ENCODE measurements at regions not wholly inside any gene's neighbourhood (a gene's known extent, or its start where the extent isn't known, plus 50 kb on each side); places are given as distances from the start of the nearest gene placed in this dataset.

- no peak for DNase-seq
Observed at GRCh38 chr3:159631226-159631625, 357.4 kb upstream of the IL12A start.

DNA sequence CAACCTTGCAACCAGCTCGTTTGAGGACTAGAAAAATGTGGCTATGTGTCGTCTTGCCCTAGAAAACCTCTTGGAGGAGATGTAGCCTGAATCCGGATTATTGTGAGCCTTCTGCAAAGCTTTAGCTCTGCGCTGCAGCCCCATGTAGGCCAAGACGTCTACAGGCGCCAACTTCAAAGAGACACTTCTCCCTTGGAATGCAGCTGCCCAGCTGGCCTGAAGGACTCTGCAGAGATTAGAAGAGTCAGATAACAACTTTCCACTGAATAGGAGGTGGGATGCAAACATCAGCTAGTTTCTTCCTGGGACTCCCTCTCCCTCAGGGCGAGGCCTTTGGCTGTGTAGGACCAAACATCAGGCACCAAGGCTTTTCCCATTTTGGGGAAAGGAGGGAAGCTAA is 356.5 kb upstream of the IL12A start:
- DNase-seq = no peak

DNA sequence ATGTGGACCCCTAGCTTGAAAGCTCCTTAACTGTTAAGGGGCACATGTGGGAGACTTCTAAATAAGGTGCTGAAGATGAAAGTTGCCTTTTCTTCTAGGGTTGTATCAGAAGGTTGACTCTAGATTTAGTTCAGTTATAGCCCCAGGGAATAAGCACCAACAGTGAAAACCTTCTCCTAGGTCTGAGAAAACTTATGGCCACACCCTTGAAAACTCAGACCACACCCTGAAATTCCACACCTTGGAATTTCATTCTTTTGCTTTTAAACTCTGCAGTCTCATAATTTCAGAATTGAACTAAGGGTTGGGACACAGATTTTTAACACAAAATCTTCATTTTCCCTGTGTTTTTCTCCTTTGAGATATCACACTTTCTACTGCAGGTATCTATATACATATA is 355.8 kb upstream of the IL12A start:
- no peak for DNase-seq

GRCh38 chr3:159634483-159634882 is 354.2 kb upstream of the IL12A start:
- DNase-seq = no peak

DNA sequence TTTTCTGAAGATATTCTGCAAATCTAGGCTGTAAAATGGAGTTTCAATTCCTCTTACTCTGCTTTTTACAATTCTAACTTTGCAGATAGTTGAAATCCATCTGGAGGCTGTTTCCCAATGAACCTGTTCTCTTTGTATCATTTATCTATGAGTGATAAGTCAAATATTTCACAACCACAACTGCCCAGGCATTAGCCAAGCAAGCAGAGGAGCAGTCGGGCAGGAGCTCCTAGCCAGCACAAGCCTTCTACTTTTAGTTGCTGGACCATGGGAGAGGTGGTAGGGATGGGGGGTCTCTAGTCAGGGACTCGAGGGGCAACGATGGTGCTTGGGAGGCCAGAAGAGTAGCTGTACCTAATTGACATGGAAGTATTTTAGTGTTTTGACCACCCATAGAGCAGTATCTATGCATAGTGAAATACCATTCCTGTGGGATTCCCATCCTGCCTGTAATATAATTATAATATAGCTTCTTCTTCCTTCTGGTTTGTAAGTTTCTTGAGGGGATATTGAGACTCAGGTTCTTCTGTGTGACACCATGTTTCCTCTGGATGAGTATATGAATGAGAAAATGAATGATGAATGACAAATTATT is 353.5 kb upstream of the IL12A start:
- DNase-seq = no peak

- no peak for DNase-seq
Observed at GRCh38 chr3:159637883-159638542, 350.6 kb upstream of the IL12A start.

DNA sequence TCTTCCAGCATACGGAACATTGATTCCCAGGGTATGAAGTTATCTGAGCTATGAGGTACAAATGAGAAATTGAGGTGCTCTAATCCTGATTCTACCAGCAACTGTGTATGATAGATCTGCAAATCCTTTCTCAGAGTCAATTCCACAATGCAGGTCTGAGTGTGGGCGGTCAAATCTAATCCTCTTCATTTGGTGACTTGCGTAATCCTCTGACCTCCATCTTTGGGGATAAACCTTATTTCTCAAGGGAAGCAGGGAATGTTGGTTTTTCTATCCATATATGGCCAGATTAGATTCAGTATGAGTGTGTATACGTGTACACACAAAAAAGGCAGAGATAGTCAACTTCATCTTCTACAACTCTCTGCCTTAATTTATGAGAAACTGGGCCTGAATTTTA is 348.4 kb upstream of the IL12A start:
- DNase-seq = no peak

- no peak for DNase-seq
Observed at GRCh38 chr3:159643406-159643805, 345.2 kb upstream of the IL12A start.

GRCh38 chr3:159645874-159646273 is 342.8 kb upstream of the IL12A start:
- no peak for DNase-seq

- no peak for DNase-seq
Observed at GRCh38 chr3:159649951-159650350, 338.7 kb upstream of the IL12A start.

DNA sequence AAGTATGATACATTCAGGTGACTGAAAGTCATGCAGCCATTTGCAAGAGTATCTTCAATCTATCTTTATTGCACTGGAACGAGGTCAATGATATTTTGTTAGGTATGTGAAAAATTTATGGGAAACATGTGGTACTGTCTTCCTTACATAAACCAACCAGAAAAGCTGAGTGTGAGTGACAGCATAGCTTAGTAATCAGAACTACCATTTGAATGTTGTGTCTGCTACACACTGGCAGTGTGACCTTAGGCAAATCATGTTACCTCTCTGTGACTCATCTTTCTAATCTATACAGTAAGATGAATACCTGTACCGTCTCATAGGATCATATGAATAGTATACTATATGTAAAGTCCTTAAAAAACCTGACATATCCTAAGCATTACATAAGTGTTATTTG is 337.9 kb upstream of the IL12A start:
- no peak for DNase-seq

DNA sequence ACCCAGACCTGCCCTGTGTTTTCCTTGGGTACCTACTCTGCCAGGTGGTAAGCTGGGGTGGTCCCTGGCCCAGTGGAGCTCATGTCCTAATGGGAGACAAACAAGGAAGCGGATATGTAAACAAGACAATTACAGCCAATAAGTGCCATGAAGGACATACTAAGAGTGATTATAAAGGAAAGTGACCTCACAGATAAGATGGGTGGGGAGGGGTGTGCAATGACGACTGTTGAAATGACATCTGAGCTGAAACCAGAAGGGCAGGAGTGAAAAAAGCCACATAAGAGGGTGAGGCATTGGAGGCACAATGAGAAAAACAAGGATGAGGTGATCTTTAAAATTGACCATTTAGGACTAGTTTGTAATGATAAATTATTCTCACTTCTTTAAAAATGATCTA is 336.2 kb upstream of the IL12A start:
- DNase-seq = no peak

- DNase-seq = no peak
Observed at GRCh38 chr3:159654183-159655134, 334.2 kb upstream of the IL12A start.

DNA sequence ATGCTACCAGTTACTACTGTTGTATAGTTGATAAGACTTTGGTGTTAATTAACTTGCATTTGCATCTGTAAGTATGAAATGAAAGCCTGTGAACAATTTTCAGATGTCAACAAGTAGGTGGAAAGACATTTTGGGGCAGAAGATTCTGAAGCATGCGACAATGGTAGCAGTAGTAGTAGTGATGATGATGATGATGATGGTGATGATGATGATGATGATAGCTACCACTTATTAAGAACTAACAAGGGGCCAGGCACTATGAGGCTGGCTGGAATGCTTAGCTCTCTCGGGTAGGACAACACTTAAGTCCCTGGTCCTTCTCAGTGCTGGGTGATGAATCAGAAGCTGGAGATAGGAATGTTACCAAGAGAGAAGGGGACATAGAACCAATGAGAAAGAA is 333.4 kb upstream of the IL12A start:
- DNase-seq = no peak

DNA sequence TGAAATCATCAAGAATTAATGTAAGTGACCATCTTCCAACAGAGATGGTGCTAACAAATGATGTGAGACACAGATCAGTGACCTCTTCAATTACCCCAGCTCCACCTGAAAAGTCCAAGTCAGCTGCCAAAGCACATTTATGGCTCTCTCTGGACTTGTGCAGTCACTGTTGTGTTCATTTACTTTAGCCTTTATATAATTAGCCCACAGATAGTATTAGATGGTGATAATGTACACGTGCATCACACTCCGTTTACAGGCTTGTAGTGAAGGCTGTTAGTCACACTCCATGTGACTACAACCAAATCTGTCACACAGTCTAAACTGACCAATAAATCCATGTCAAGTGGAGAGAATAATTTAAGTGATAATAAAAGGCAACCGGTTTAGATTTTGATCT is 331.5 kb upstream of the IL12A start:
- DNase-seq = no peak

- DNase-seq = no peak
Observed at GRCh38 chr3:159657629-159658028, 331.0 kb upstream of the IL12A start.

- DNase-seq = no peak
Observed at GRCh38 chr3:159660326-159660725, 328.3 kb upstream of the IL12A start.

- DNase-seq = no peak
Observed at GRCh38 chr3:159660901-159661300, 327.7 kb upstream of the IL12A start.

DNA sequence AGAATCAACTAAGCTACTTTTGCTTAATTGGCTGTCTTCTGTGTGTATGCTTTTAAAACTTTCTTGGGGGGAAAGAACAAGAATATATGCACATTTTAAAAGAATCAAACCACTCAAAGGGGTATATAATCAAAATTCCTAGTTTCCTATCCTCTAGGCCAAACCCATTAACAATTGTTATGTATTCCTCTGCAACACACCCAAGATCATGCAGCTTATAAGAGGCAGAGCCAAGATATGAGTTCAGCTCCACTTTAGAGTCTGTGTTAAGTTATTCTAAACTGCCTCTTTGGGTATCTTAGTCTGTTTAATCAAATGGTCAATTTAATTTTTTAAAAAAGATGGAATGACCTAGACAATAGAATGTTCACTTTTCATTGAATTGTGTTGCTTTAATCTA is 326.1 kb upstream of the IL12A start:
- DNase-seq = no peak

GRCh38 chr3:159664006-159664405 is 324.6 kb upstream of the IL12A start:
- DNase-seq = no peak

DNA sequence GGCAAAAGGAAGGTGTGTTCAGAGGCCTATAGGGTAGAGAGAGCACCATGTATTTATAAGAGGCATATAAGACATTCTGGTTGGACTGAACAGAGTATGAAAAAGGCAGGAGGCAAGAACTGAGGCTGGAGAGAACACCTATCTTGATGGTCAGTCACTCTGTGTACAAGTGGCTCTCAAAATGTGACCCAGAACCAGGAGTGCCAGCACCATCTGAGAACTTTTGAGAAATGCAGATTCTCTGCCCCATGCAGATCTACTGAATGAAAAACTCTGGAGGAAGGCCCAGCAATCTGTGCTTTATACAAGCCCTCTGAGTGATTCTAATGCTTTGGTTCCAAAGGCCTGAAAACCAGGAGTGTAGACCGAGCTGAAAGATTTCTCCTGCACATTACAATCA is 324.0 kb upstream of the IL12A start:
- no peak for DNase-seq

- no peak for DNase-seq
Observed at GRCh38 chr3:159667261-159667660, 321.4 kb upstream of the IL12A start.

DNA sequence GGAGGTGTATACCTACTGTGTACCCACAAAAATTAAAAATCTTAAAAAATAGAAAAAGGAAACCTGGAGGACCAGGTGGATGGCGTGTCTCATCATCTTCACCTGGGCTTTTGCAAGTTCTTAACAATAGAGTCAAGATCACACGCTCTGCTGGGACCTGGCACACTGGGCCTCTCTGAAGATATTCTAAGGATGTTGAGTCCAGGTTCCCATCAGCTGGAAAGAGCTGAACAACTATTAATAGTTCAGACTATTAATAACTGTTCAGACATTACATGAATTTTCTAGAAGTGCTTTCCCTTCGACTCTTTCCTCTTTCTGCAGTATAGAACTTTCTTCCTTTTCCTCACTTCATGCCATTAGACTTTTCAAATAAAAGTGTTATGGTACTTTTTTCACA is 320.2 kb upstream of the IL12A start:
- no peak for DNase-seq

DNA sequence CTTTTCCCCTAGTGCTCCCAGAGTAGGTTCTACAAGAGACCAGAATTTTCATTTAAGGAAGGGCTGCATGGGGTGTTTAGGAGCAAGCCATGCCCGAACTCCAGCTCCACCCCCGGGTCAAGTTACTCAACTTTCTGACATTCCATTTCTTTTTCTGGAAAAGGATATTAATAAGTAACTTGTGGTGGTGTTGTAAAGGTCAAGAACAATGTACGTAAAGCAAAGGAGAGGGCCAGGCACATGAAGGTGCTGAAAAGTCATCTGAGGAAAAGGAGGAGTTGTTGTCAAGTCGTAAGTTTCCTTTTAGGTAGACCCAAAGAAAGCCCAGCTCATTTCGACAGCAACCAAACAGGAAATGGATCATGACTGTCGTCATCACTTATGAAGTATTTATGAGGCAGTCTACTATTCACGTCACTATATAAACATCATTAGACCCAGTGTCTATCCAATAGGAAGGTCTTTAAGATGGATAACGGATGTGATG is 319.6 kb upstream of the IL12A start:
- DNase-seq = no peak

Measured in CD4-positive, alpha-beta T cell treated with Interleukin-10 for 1 hour (primary cell).